ENCODE measurements at regions not wholly inside any gene's neighbourhood (a gene's known extent, or its start where the extent isn't known, plus 50 kb on each side); places are given as distances from the start of the nearest gene placed in this dataset.

DNA sequence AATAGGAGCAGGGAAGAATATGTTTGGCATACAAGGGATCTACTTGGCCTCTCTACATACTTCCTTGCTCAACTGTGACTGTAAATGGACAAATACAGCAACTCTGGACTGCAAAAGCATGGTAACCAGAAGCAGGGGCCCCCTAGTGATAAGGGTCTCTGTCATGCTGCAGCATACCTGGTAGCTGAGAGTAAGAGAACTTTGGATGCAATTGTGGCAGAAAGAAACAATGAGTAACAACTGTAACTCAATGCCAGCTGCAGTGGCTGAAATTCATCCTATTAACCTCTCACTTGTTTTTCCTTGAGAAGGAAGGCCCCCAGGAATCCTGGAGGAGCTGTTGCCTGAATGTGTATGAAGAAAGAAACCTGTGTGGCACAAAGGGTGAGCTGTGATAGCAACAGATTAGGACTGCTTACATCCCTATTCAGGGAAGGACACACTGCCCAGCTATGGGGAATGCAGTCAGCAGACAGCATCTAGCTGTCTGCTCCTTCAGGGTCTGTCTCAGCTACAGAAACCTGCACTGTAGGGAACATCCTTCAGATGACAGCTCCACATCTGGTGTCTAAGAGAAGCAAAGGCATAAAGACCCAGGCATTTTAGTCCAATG, 468.1 kb upstream of the ACTBL2 start:
- TF ChIP-seq, protein P1, sequence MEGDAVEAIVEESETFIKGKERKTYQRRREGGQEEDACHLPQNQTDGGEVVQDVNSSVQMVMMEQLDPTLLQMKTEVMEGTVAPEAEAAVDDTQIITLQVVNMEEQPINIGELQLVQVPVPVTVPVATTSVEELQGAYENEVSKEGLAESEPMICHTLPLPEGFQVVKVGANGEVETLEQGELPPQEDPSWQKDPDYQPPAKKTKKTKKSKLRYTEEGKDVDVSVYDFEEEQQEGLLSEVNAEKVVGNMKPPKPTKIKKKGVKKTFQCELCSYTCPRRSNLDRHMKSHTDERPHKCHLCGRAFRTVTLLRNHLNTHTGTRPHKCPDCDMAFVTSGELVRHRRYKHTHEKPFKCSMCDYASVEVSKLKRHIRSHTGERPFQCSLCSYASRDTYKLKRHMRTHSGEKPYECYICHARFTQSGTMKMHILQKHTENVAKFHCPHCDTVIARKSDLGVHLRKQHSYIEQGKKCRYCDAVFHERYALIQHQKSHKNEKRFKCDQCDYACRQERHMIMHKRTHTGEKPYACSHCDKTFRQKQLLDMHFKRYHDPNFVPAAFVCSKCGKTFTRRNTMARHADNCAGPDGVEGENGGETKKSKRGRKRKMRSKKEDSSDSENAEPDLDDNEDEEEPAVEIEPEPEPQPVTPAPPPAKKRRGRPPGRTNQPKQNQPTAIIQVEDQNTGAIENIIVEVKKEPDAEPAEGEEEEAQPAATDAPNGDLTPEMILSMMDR (IDR thresholded peaks at IDR 0.05; ENCODE audit: low read length): no peak
- no peak for TF ChIP-seq EZH2 (IDR thresholded peaks at IDR 0.05; ENCODE audit: borderline replicate concordance, low read length)
